ENCODE measurements at regions not wholly inside any gene's neighbourhood (a gene's known extent, or its start where the extent isn't known, plus 50 kb on each side); places are given as distances from the start of the nearest gene placed in this dataset.
A peak's percentile ranks its signal among the peaks of the same experiment; 100 is the strongest.
"Not testable (repeated sequence)": the region's sequence is repeated elsewhere in the genome, so short reads cannot be mapped to it uniquely, and the experiment has no call there.

DNA sequence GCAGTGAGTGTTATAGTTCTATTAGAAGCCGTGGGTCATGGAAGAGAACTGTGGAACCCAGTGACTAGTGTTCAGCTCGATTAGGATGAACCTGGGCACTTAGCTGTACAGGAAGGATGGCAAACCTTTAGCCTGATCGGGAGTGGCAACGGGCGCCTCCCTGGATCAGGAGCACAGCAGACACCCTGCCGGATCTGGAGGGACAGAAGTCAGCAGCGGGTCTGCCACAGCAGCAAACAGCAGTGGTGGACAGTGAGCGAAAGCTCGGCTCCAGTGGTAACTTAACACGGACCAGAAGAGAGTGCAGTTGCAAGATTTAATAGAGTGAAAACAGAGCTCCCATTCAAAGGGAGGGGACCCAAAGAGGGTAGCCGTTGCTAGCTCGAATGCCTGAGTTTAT lies 697.6 kb upstream of the SLITRK1 start:
- not testable (repeated sequence) for H3K4me1 ChIP-seq (ENCODE audit: insufficient read depth, low read length); H3K36me3 ChIP-seq (ENCODE audit: insufficient read depth, low read length); H2AFZ ChIP-seq (ENCODE audit: low read depth, low read length); H3K27me3 ChIP-seq (ENCODE audit: insufficient read depth, low read length); H3K4me3 ChIP-seq (ENCODE audit: low read length); H3K9me3 ChIP-seq (ENCODE audit: low read length)

DNA sequence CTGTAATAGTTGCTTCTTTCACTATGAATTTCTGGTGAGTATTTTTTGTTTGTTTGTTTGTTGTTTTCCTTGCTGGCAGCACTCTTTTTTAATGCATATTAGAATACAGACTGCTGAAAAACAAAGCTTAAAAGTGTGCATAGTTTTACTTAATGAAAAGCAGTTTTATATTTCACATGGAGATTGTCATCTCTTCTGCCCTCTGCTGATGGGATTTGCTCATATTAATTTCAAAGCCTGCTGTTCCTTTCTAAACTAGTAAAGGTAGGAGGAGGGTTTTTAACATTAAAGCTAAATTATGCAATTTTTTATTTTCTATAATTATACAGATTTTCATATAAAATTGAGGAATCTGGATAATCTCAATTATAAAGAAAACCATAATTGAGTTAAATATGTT lies 692.6 kb upstream of the SLITRK1 start:
- H3K9me3 ChIP-seq (ENCODE audit: low read length) = no peaks in the 10 kb centered on the region

DNA sequence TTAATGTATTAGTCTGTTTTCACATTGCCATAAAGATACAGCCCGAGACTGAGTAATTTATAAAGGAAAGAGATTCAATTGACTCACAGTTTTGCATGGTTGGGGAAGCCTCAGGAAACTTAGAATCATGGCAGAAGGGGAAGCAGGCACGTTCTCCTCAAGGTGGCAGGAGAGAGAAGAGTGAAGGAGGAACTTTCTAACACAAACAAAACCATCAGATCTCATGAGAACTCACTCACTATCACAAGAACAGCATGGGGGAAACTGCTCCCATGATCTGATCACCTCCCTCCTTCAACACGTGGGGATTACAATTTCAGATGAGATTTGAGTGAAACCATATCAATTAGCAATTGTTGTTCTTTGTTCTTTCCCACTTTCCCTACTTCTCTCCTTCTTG lies 689.0 kb upstream of the SLITRK1 start:
- Histone ChIP-seq H3K9me3 (ENCODE audit: low read length) (no peaks in the 10 kb centered on the region), H3K36me3 (ENCODE audit: insufficient read depth, low read length) (no peaks in the 10 kb centered on the region), H3K4me3 (ENCODE audit: low read length) (no peak overlapping the region), H3K4me1 (ENCODE audit: insufficient read depth, low read length) (no peaks in the 10 kb centered on the region), H3K27me3 (ENCODE audit: insufficient read depth, low read length) (no peaks in the 10 kb centered on the region), H2AFZ (ENCODE audit: low read depth, low read length) (no peak overlapping the region)

More for the DNA sequence above, 692.6 kb upstream of the SLITRK1 start:
- Histone ChIP-seq H2AFZ (ENCODE audit: low read depth, low read length) (no peak overlapping the region), H3K4me3 (ENCODE audit: low read length) (no peak overlapping the region), H3K4me1 (ENCODE audit: insufficient read depth, low read length) (no peaks in the 10 kb centered on the region), H3K36me3 (ENCODE audit: insufficient read depth, low read length) (no peaks in the 10 kb centered on the region), H3K27me3 (ENCODE audit: insufficient read depth, low read length) (no peaks in the 10 kb centered on the region)

DNA sequence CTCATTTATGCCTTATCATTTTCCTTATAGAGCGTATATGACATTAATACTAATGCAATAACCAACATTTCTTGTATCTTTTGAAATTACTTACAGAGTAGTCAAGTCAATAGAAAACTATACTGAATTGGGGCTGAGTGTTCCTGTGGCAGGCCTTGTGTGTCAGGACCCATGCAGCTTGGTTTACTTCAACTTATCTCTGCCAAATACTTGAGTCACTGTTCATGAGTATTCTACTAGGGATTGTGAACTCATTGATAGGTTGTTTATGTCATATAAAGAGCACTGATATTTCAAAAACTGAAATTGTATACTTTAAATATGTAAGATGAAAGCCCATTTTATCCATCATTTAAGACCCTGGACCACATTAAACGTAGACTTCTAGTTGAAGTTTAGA lies 688.6 kb upstream of the SLITRK1 start:
- Histone ChIP-seq H3K9me3 (ENCODE audit: low read length) (no peaks in the 10 kb centered on the region), H3K4me1 (ENCODE audit: insufficient read depth, low read length) (no peaks in the 10 kb centered on the region), H2AFZ (ENCODE audit: low read depth, low read length) (no peak overlapping the region), H3K27me3 (ENCODE audit: insufficient read depth, low read length) (no peaks in the 10 kb centered on the region), H3K4me3 (ENCODE audit: low read length) (no peak overlapping the region), H3K36me3 (ENCODE audit: insufficient read depth, low read length) (no peaks in the 10 kb centered on the region)

DNA sequence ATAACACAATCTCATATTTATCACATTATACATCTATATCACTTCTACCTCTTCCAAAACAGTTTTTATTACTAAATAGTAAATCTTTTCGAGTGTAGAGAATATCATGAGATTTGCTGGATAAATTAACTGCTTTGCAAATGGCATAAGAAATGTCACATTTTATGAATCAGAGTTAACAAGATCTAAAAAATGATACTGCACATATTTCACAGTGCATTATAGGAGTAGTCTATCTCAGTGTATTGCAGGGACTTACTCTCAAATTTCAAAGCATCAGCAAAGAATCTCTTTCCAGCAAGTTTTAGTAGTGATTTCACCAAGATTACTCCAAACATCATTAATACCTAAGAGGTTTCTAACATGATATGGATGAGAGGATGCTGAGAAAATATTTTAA lies 687.1 kb upstream of the SLITRK1 start:
- Histone ChIP-seq H3K4me1 (ENCODE audit: insufficient read depth, low read length) (no peaks in the 10 kb centered on the region), H2AFZ (ENCODE audit: low read depth, low read length) (no peak overlapping the region), H3K4me3 (ENCODE audit: low read length) (no peak overlapping the region), H3K9me3 (ENCODE audit: low read length) (no peaks in the 10 kb centered on the region), H3K36me3 (ENCODE audit: insufficient read depth, low read length) (no peaks in the 10 kb centered on the region), H3K27me3 (ENCODE audit: insufficient read depth, low read length) (no peaks in the 10 kb centered on the region)

DNA sequence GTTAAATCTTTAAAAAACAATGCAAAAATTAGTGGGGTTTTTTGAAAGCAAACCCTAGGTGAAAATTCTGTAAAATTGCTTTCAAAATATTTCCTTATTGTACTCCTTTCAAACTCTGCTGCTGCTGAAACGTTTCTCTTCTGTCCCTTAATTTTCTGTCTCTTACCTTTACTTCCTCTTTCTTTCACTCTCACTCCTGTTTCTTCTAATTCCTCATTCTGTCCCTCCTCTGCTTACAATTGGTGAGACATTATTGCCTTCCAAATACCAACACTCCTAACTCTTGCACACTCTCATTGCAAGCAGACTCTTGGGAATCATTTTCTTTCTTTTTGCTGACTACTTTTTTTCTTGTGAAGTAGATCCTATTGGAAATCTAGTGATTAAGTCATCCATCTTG lies 685.6 kb upstream of the SLITRK1 start:
- Histone ChIP-seq H3K9me3 (ENCODE audit: low read length) (no peaks in the 10 kb centered on the region), H3K27me3 (ENCODE audit: insufficient read depth, low read length) (no peaks in the 10 kb centered on the region), H3K36me3 (ENCODE audit: insufficient read depth, low read length) (no peaks in the 10 kb centered on the region), H3K4me3 (ENCODE audit: low read length) (no peak overlapping the region), H3K4me1 (ENCODE audit: insufficient read depth, low read length) (no peaks in the 10 kb centered on the region), H2AFZ (ENCODE audit: low read depth, low read length) (peak overlapping the region; percentile 67)

DNA sequence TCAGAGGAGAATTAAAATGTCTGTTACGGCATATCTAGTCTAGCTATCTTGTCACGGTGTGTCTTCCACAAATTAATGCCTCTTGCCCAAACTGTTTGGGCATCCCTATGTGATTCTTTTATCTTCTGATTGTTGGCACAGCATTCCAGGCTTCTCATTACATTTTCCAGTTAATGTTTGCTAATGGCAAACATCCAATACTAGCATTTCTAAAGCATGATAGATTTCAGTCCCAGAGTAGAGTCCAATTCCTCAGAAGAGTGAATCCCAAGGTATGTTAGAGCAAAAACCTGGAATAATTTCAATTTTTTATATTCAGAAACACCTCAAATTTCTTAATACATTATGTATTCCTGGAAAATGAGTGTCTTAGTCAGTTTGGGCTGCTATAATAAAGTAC lies 684.5 kb upstream of the SLITRK1 start:
- H2AFZ ChIP-seq (ENCODE audit: low read depth, low read length) = no peak overlapping the region
- H3K36me3 ChIP-seq (ENCODE audit: insufficient read depth, low read length) = no peaks in the 10 kb centered on the region
- no peaks in the 10 kb centered on the region for H3K4me1 ChIP-seq (ENCODE audit: insufficient read depth, low read length)
- H3K27me3 ChIP-seq (ENCODE audit: insufficient read depth, low read length) = no peaks in the 10 kb centered on the region
- H3K9me3 ChIP-seq (ENCODE audit: low read length) = no peaks in the 10 kb centered on the region
- H3K4me3 ChIP-seq (ENCODE audit: low read length) = no peak overlapping the region

DNA sequence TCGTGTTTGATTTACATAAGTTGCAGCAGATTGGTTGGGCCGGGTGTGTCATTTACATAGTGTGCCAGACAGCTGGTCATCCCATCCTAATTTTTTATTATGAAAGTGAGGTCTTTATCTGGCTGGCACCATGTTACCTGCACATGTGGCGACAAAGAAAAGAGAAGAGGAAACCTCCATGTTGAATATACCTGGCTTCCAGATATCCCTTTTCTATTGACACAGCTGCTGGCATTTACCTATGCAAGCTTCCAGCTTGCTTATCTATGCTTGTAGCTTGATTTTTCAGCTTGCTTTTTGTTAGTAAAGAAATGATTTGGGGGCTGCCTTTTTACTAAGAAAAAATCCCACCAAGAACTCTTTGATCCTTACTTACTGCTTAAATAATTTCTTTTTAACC lies 681.3 kb upstream of the SLITRK1 start:
- Histone ChIP-seq H3K27me3 (ENCODE audit: insufficient read depth, low read length) (no peaks in the 10 kb centered on the region), H3K9me3 (ENCODE audit: low read length) (no peaks in the 10 kb centered on the region), H3K4me3 (ENCODE audit: low read length) (no peak overlapping the region), H2AFZ (ENCODE audit: low read depth, low read length) (no peak overlapping the region), H3K4me1 (ENCODE audit: insufficient read depth, low read length) (no peaks in the 10 kb centered on the region), H3K36me3 (ENCODE audit: insufficient read depth, low read length) (no peaks in the 10 kb centered on the region)

DNA sequence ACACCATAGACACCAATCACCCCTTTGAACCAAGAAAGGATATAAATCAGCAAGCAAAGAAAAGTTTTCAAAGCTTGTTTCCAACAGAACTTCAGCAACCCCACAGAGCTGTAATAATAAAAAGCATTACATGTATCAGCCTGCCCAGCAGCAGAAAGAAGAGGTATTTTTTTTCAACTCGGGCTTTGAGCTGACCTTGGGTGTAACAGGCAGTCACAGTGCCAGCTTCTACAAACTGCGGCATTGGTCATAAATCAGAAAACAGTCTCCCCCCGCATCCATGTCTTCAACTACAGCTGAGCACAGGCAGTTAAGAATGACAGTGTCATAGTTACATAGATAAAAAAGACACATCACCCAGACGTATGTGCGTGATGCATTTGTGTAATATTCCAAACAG lies 671.0 kb upstream of the SLITRK1 start:
- no peaks in the 10 kb centered on the region for H3K36me3 ChIP-seq (ENCODE audit: insufficient read depth, low read length)
- H3K27me3 ChIP-seq (ENCODE audit: insufficient read depth, low read length) = no peaks in the 10 kb centered on the region
- H3K9me3 ChIP-seq (ENCODE audit: low read length) = no peaks in the 10 kb centered on the region
- peaks cover 7% of the 10 kb centered on the region for H3K4me1 ChIP-seq (ENCODE audit: insufficient read depth, low read length)
- peak overlapping the region; percentile 51 for H2AFZ ChIP-seq (ENCODE audit: low read depth, low read length)
- no peak overlapping the region for H3K4me3 ChIP-seq (ENCODE audit: low read length)

DNA sequence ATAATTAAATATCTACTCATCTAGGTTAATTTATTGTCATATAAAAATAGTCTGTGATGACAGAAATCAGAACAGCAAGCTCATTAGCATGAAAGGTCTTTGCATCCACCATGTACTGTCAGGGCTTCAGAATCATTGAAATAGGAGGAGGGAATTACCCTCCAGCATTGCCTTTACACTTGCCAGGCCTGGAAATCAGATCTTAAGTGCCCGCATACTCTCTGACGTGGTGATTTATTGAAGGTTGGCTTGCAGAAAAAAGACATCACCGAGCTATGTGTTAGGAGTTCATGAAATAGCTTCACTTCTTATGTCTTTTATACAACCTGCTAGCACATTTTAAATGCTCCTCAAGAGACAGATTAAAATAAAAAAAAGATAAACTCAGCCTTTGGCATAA lies 661.7 kb upstream of the SLITRK1 start:
- no peaks in the 10 kb centered on the region for H3K36me3 ChIP-seq (ENCODE audit: insufficient read depth, low read length)
- H3K27me3 ChIP-seq (ENCODE audit: insufficient read depth, low read length) = no peaks in the 10 kb centered on the region
- no peak overlapping the region for H2AFZ ChIP-seq (ENCODE audit: low read depth, low read length)
- peaks cover 2% of the 10 kb centered on the region for H3K9me3 ChIP-seq (ENCODE audit: low read length)
- no peaks in the 10 kb centered on the region for H3K4me1 ChIP-seq (ENCODE audit: insufficient read depth, low read length)
- H3K4me3 ChIP-seq (ENCODE audit: low read length) = no peak overlapping the region

DNA sequence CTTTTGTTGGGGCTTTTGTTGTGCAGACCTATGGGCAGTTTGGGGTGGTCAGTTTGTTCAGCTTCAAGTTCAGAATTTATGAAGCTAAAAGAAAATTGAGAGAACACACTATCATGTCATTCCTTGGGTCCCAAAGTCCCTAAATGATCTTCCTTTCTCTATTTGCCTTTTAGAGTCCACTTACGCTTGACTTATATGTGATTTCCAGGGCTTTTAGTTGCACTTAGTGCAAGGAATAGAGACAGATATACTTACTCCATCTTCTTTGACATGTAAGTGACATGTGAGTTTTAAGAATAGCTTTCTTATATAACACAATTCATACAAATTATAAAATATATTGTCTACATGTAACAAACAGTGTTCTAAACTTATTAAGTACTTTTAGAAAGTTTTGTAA lies 660.1 kb upstream of the SLITRK1 start:
- H3K4me3 ChIP-seq (ENCODE audit: low read length) = no peak overlapping the region
- no peaks in the 10 kb centered on the region for H3K36me3 ChIP-seq (ENCODE audit: insufficient read depth, low read length)
- H3K4me1 ChIP-seq (ENCODE audit: insufficient read depth, low read length) = no peaks in the 10 kb centered on the region
- H3K27me3 ChIP-seq (ENCODE audit: insufficient read depth, low read length) = no peaks in the 10 kb centered on the region
- peaks cover 2% of the 10 kb centered on the region for H3K9me3 ChIP-seq (ENCODE audit: low read length)
- peak overlapping the region; percentile 9 for H2AFZ ChIP-seq (ENCODE audit: low read depth, low read length)

DNA sequence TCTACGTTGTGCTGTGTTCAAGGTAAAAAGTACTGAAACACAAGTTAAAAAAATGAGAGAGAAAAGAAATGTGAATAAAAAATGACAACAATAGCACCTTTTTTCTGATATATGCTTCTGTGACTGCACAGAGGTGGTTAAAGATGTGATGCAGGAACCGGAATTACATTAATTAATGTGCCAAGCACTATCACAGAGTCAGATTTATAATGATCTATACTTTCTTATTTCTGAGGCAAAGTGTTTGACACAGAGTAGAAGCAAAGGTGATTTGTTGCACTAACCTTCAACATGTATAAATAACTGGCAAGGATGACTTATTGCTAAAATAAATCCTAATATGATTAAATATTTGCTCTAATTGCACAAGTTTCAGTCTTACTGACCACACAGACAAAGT lies 654.6 kb upstream of the SLITRK1 start:
- H3K9me3 ChIP-seq (ENCODE audit: low read length) = no peaks in the 10 kb centered on the region
- H2AFZ ChIP-seq (ENCODE audit: low read depth, low read length) = no peak overlapping the region
- no peaks in the 10 kb centered on the region for H3K4me1 ChIP-seq (ENCODE audit: insufficient read depth, low read length)
- no peak overlapping the region for H3K4me3 ChIP-seq (ENCODE audit: low read length)
- H3K27me3 ChIP-seq (ENCODE audit: insufficient read depth, low read length) = no peaks in the 10 kb centered on the region
- no peaks in the 10 kb centered on the region for H3K36me3 ChIP-seq (ENCODE audit: insufficient read depth, low read length)

DNA sequence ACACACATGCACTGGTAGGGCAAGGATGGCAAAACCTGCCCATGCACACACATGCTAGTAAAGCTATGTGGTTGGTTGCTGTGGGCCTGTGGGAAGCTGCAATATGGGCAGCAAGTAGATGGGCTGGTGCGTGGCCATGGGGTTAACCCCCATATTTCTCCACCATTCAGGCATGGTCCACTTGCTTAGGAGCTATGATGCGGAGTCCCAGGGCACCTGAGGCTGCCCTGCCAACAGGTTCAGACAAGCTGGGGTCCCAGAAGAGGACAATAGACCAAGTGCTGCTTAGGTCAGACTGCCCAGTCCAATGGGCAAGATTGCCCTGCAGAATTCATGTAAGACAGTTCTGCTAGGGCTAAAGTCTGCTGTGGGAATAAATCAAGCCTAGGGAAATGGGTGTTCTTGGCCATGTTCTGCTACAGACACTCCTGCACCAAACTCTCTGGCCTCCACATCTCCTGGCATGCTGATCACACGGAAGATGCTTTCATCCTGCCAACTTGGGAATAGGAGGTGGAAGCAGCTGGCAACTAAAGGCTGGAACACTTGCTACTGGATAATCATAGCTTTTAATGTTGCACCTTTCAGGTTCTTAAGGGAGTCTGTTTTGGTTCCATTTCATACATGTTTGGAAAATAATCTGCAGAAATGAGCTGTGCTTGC lies 646.3 kb upstream of the SLITRK1 start:
- H2AFZ ChIP-seq (ENCODE audit: low read depth, low read length) = no peak overlapping the region
- H3K27me3 ChIP-seq (ENCODE audit: insufficient read depth, low read length) = no peaks in the 10 kb centered on the region
- no peaks in the 10 kb centered on the region for H3K9me3 ChIP-seq (ENCODE audit: low read length)
- H3K36me3 ChIP-seq (ENCODE audit: insufficient read depth, low read length) = no peaks in the 10 kb centered on the region
- peaks cover 3% of the 10 kb centered on the region for H3K4me1 ChIP-seq (ENCODE audit: insufficient read depth, low read length)
- H3K4me3 ChIP-seq (ENCODE audit: low read length) = no peak overlapping the region

DNA sequence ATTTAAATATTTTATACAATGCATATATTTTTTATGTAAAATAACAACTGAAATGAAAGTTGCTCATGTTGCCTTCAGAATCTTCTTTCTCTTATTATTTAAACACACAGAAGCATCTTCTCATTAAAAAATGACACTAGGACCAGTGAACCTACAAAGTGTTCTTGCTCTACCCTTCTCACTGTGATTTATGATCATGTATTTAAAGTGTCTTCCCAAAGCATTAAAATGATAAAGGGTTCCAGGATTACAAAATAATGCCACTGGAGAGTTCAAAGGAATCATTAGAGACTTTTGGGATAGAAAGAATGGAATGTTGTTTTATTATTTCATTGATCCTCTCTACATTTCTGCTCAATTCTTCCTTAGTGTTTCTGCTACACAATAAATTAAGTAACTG lies 643.6 kb upstream of the SLITRK1 start:
- Histone ChIP-seq H3K4me1 (ENCODE audit: insufficient read depth, low read length) (peaks cover 3% of the 10 kb centered on the region), H3K36me3 (ENCODE audit: insufficient read depth, low read length) (no peaks in the 10 kb centered on the region), H2AFZ (ENCODE audit: low read depth, low read length) (no peak overlapping the region), H3K27me3 (ENCODE audit: insufficient read depth, low read length) (no peaks in the 10 kb centered on the region), H3K4me3 (ENCODE audit: low read length) (no peak overlapping the region), H3K9me3 (ENCODE audit: low read length) (no peaks in the 10 kb centered on the region)

Data from neuron (in vitro differentiated cells).